Subcutaneous abdominal adipose tissue (tissue), 5 donors: ENCODE measurements at regions not wholly inside any gene's neighbourhood (a gene's known extent, or its start where the extent isn't known, plus 50 kb on each side); places are given as distances from the start of the nearest gene placed in this dataset.
"Not testable (repeated sequence)": the region's sequence is repeated elsewhere in the genome, so short reads cannot be mapped to it uniquely, and the experiment has no call there.

Experiments
- H3K27ac ChIP-seq: one replicate; pipeline ENCODE4 v1.7.0; 2013; ENCODE audit warnings: low read depth, mild to moderate bottlenecking, inconsistent platforms, low read length, moderate library complexity
- H3K27me3 ChIP-seq, 5 donors: one replicate each; pipeline ENCODE4 v1.7.0; 2013; ENCODE audit warnings: low read length in 5 of 5, inconsistent platforms in 1 of 5; ENCODE audit not compliant: control insufficient read depth in 5 of 5, insufficient read depth in 4 of 5
- H3K36me3 ChIP-seq, 5 donors: one replicate each; pipeline ENCODE4 v1.7.0; 2013; ENCODE audit warnings: low read length in 5 of 5; ENCODE audit not compliant: control insufficient read depth in 5 of 5, insufficient read depth in 5 of 5
- H3K4me1 ChIP-seq, 5 donors: one replicate each; pipeline ENCODE4 v1.7.0; 2013; ENCODE audit warnings: low read length in 5 of 5, mild to moderate bottlenecking in 3 of 5, moderate library complexity in 1 of 5; ENCODE audit not compliant: control insufficient read depth in 5 of 5, insufficient read depth in 5 of 5
- H3K4me3 ChIP-seq, 5 donors: one replicate each; pipeline ENCODE4 v1.7.0; 2013; ENCODE audit warnings: low read length in 5 of 5, low read depth in 1 of 5
- H3K9ac ChIP-seq, 5 donors: one replicate each; pipeline ENCODE4 v1.7.0; 2013; ENCODE audit warnings: low read length in 5 of 5, mild to moderate bottlenecking in 4 of 5, moderate library complexity in 3 of 5
- H3K9me3 ChIP-seq, 5 donors: one replicate each; pipeline ENCODE4 v1.7.0; 2013; ENCODE audit warnings: low read length in 5 of 5; ENCODE audit not compliant: control insufficient read depth in 5 of 5
- donor health status: healthy.
- donor health status: healthy.
- donor health status: healthy.
- donor health status: healthy.
- donor health status: healthy.

DNA sequence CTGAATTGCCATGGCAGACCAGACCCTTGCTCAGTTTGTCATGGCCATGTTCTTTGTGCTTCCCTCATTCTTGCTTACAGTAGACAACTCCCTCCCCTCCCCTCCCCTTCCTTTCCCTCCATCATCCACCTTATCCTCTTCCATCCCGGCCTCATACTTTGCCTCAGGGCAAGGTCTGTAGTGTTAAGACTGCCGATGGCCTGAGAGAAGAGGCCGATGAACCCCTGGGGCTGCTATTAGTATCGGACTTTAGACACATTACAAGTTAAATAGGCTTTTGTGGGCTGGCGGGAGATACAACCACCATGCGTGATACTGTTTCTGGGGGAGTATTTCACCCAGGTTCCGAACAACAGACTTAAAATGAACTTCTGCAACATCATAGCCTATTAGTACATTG lies 364.5 kb upstream of the ZFHX3 start:
- Histone ChIP-seq H3K27ac (no peak overlapping the region), H3K4me1 (peaks cover 0 to 4% (median 0%) of the 10 kb centered on the region in 5 donors), H3K27me3 (peaks cover 0 to 6% (median 4%) of the 10 kb centered on the region in 5 donors), H3K9me3 (no peaks in the 10 kb centered on the region), H3K9ac (no peak overlapping the region), H3K4me3 (no peak overlapping the region), H3K36me3 (no peaks in the 10 kb centered on the region)

DNA sequence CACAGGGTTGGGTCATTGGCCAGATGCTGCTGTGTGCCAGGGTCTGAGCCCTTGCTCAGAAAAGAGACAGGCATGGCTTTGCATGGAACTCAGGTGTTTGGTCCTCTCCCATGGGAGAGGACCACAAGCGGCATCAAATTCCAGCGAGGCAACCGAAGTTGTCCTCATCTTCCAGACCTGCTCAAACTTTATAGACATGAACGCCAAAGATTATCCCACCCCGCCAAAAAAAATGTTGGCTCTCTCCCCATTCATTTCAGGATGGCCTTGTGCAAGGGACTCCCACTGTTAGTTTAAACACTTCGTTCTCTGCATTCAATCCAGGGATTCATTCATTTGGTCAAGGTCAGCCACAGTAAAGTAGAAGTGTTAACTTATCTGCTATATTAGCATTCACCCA lies 360.8 kb upstream of the ZFHX3 start:
- H3K9ac ChIP-seq = no peak overlapping the region
- peaks cover 0 to 12% (median 3%) of the 10 kb centered on the region in 5 donors for H3K27me3 ChIP-seq
- H3K36me3 ChIP-seq = no peaks in the 10 kb centered on the region
- no peaks in the 10 kb centered on the region for H3K9me3 ChIP-seq
- no peak overlapping the region for H3K27ac ChIP-seq
- H3K4me3 ChIP-seq = no peak overlapping the region
- H3K4me1 ChIP-seq = peaks cover 0 to 4% (median 0%) of the 10 kb centered on the region in 5 donors

DNA sequence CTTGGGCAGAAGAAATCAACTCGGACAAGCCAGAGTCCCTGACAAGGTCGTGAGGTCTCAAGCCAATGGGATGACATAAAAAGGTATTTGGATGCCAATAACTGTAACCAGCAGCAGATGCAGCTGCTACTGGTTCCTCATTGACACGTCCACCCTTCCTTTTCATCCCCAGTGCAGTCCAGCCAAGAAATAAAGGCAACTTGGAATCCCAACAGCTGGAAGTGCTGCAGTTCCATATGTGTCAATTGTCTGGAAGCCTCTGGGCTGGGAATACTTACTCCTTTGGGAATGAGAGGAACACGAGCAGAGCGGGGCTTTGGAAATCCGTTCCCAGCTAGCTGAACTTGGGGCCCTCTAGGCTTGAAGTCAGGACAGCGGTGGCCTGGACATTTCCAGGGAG lies 360.4 kb upstream of the ZFHX3 start:
- H3K4me3 ChIP-seq = no peak overlapping the region
- no peak overlapping the region for H3K9ac ChIP-seq
- peaks cover 0 to 12% (median 3%) of the 10 kb centered on the region in 5 donors for H3K27me3 ChIP-seq
- H3K9me3 ChIP-seq = no peaks in the 10 kb centered on the region
- peaks cover 0 to 4% (median 0%) of the 10 kb centered on the region in 5 donors for H3K4me1 ChIP-seq
- H3K36me3 ChIP-seq = no peaks in the 10 kb centered on the region
- H3K27ac ChIP-seq = no peak overlapping the region

DNA sequence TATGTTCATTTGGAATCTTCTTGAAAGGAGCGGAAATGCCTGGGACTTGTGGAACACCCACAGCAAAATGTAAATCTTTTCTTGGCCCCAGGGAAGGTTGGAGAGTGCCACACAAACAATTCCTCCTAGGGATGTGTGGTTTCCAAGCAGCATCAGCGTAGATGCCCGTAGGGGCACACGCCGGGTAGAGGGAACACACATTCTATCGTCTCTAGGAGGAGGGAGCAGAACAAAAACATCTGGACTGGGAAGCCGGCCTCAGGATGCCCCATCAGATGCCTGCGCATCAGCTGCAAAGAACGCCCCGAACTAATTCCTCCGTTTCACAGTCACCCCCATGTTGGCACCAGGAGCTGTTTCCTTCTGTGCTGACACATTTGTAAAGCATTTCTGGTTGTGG lies 357.9 kb upstream of the ZFHX3 start:
- H3K9me3 ChIP-seq = no peaks in the 10 kb centered on the region
- no peak overlapping the region for H3K4me3 ChIP-seq
- peaks cover 0 to 12% (median 3%) of the 10 kb centered on the region in 5 donors for H3K27me3 ChIP-seq
- no peak overlapping the region for H3K9ac ChIP-seq
- no peaks in the 10 kb centered on the region for H3K36me3 ChIP-seq
- H3K27ac ChIP-seq = no peak overlapping the region
- peaks cover 0 to 4% (median 0%) of the 10 kb centered on the region in 5 donors for H3K4me1 ChIP-seq

DNA sequence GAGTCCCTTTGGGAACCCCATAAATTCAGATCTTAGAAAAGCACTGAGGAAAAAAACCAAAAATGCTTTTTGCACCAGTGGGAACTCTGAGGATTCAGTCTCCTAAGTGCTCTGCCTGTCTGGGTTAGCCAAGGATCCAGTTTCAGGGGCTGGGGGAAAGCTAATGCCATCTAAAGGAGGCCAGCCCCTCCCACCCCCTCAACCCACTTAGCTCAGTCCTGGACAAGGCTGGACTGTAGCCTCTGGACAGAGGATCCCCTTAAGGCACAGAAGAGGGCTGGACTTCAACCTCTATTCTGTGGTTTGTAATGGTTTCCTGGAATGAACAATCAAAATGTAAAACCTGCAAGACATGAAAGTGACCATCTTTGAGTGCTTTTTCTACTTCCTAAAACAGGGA lies 356.1 kb upstream of the ZFHX3 start:
- no peak overlapping the region for H3K4me3 ChIP-seq
- H3K36me3 ChIP-seq = no peaks in the 10 kb centered on the region
- H3K9ac ChIP-seq = no peak overlapping the region
- peaks cover 0 to 4% (median 0%) of the 10 kb centered on the region in 5 donors for H3K4me1 ChIP-seq
- no peaks in the 10 kb centered on the region for H3K9me3 ChIP-seq
- no peak overlapping the region for H3K27ac ChIP-seq
- H3K27me3 ChIP-seq = peaks cover 0 to 12% (median 3%) of the 10 kb centered on the region in 5 donors

DNA sequence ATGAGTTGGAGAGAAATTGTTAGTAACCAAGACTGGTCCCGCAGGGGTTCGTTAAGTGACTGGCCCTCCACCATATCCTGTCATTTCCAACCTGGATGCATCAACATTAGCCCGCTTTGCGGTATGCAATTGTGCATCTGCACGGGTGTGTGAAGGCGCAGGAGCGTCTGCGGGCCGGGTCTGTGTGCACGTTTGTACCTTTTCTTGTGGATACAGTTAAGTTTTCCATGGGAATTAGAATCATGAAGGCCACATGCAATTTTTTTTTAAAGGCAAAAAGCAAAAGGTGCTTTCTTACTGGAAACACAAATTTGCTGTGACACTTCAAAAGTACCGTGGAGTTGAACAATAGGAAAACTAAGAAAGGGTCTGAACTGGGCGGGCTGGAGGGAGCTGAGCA lies 355.4 kb upstream of the ZFHX3 start:
- H3K4me1 ChIP-seq = peaks cover 0 to 2% (median 0%) of the 10 kb centered on the region in 5 donors
- no peak overlapping the region for H3K9ac ChIP-seq
- H3K27me3 ChIP-seq = peaks cover 0 to 8% (median 3%) of the 10 kb centered on the region in 5 donors
- no peaks in the 10 kb centered on the region for H3K36me3 ChIP-seq
- no peaks in the 10 kb centered on the region for H3K9me3 ChIP-seq
- no peak overlapping the region for H3K27ac ChIP-seq
- H3K4me3 ChIP-seq = no peak overlapping the region

DNA sequence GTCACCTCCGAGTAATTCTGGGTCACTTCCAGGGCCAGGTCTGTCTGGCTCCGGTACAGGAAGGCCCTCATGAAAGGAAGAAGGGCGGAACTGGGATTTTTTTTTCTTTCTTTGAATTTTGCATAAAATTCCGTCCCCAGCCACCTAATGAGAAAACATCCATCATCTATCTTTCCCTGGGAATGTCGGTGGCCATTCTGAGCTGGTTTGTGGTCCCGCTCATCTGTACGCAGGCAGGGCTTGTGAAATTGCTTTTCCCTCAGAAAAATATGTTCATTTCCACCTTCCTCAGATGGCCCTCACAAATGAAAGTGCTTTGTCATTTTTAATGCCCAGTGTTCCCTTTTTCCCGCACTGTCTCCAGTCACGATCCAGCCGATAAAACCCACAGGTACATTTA lies 353.0 kb upstream of the ZFHX3 start:
- no peak overlapping the region for H3K4me3 ChIP-seq
- peaks cover 0 to 3% (median under 1%) of the 10 kb centered on the region in 5 donors for H3K27me3 ChIP-seq
- H3K9ac ChIP-seq = no peak overlapping the region
- H3K36me3 ChIP-seq = no peaks in the 10 kb centered on the region
- no peak overlapping the region for H3K27ac ChIP-seq
- no peaks in the 10 kb centered on the region for H3K4me1 ChIP-seq
- H3K9me3 ChIP-seq = no peaks in the 10 kb centered on the region

DNA sequence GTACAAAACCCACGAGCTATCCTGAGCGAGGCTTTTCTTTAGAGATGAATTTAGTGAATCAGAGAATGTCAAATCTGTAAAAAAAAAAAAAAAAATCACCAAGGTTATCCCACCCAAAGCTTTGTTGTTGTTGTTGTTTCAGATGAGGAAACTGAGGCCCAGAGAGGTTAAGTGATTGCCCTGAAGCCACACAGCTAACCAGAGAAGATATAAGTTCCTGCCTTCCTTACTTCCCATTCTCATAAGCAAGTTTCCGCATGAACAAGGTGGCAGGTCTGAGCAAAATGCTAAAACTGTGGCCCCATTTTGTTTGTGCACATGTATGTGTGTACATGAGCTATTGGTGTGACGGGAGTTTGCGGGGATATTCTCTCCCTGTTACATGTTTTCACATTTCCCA lies 352.1 kb upstream of the ZFHX3 start:
- no peak overlapping the region for H3K27ac ChIP-seq
- peaks cover 0 to 3% (median 0%) of the 10 kb centered on the region in 5 donors for H3K27me3 ChIP-seq
- no peaks in the 10 kb centered on the region for H3K4me1 ChIP-seq
- H3K9me3 ChIP-seq = no peaks in the 10 kb centered on the region
- H3K4me3 ChIP-seq = no peak overlapping the region
- no peak overlapping the region for H3K9ac ChIP-seq
- no peaks in the 10 kb centered on the region for H3K36me3 ChIP-seq

DNA sequence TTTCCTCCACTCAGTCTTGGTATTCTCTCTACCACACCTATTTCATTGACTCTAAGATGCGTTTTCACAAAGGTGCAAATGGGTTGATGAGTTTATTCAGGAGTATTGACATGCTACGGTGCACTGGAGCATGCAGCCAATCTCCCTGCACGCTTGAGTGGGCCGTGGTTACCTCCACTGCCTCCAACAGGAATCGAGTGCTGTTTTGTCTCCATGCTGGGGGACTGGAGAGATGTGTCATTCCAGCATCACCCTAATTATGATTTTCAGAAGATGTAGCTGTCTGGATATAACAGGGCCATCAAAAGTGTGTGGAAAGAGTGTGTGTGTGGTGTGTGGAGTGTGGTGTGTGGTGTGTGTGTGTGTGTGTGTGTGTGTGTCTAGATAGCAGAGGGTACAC lies 351.6 kb upstream of the ZFHX3 start:
- Histone ChIP-seq H3K4me3 (no peak overlapping the region), H3K4me1 (no peaks in the 10 kb centered on the region), H3K9me3 (no peaks in the 10 kb centered on the region), H3K9ac (no peak overlapping the region), H3K27me3 (peaks cover 0 to 3% (median 0%) of the 10 kb centered on the region in 5 donors), H3K36me3 (no peaks in the 10 kb centered on the region), H3K27ac (no peak overlapping the region)

DNA sequence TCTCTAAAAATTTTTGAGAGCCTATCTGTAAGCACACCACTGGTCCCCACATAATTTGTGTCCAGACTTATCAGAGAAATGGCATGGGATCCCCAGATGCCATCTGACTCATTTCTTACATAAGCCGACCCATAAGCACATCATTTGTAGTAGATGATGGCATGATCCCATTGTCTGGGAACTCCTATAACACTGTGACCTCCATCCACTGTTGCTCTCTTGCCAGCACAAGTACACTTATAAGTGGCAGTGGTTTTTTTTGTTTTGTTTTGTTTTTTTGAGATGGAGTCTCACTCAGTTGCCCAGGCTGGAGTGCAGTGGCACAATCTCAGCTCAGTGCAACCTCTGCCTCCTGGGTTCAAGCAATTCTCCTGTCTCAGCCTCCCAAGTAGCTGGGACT lies 350.7 kb upstream of the ZFHX3 start:
- not testable (repeated sequence) for H3K36me3 ChIP-seq, H3K27ac ChIP-seq, H3K9ac ChIP-seq, H3K9me3 ChIP-seq, H3K27me3 ChIP-seq, H3K4me3 ChIP-seq, H3K4me1 ChIP-seq

DNA sequence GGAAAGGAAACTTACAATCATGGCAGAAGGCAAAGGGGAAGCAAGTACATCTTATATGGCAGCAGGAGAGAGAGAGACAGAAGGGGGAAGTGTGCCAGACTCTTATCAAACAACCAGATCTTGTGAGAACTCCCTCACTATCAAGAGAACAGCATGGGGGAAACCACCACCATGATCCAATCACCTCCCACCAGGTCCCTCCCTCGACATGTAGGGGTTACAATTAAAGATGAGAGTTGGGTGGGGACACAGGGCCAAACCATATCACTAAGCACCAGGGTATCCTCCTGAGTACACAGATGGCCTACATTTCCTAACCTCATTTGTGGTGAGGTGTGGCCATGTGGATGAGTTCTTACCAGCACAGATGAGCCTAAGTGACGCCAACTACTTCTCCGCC lies 348.6 kb upstream of the ZFHX3 start:
- Histone ChIP-seq H3K4me1 (no peaks in the 10 kb centered on the region), H3K9ac (no peak overlapping the region), H3K36me3 (no peaks in the 10 kb centered on the region), H3K27me3 (peaks cover 0 to 3% (median 0%) of the 10 kb centered on the region in 5 donors), H3K27ac (no peak overlapping the region), H3K4me3 (no peak overlapping the region), H3K9me3 (no peaks in the 10 kb centered on the region)
